Body of pancreas (tissue), 4 donors: ENCODE measurements at regions not wholly inside any gene's neighbourhood (a gene's known extent, or its start where the extent isn't known, plus 50 kb on each side); places are given as distances from the start of the nearest gene placed in this dataset.

Experiments used
- POLR2A ChIP-seq, 3 donors: fragments of 450-650 bp; IDR thresholded peaks; one replicate each; pipeline ENCODE4 v1.6.1; 2016; ENCODE audit warnings: antibody characterized with exemption in 3 of 3, mild to moderate bottlenecking in 2 of 3
- TF ChIP-seq, protein P1 (sequence below), 7 experiments: fragments of 450-650 bp in 4 of 7; fragments of 200-600 bp in 3 of 7; sonication (generic) in 3 of 7; IDR thresholded peaks; one replicate each; pipeline ENCODE4 v1.5.1; 2016 to 2019; ENCODE audit warnings: antibody characterized with exemption in 7 of 7

DNA sequence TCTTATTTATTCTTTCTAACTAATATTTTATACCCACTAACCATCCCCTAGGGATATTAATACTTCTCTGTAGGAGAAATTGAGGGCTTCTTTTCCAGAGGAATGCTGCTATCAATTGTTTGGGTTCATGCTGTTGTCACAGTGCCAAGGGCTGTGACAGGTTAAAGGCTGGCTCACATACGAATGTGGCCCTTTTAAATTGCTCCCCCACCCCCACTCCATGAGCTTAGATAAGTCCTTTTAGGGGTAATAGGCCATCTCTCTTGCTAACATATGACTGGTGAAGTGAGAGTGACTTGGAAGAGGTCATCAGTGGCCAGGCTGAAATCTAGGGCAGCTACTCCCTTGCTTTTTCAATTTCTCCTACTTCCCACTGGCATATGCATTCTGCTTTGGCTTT, 121.9 kb upstream of the DPH6 start:
- TF ChIP-seq POLR2A (IDR thresholded peaks at IDR 0.05), result no peak
- TF ChIP-seq, protein P1, sequence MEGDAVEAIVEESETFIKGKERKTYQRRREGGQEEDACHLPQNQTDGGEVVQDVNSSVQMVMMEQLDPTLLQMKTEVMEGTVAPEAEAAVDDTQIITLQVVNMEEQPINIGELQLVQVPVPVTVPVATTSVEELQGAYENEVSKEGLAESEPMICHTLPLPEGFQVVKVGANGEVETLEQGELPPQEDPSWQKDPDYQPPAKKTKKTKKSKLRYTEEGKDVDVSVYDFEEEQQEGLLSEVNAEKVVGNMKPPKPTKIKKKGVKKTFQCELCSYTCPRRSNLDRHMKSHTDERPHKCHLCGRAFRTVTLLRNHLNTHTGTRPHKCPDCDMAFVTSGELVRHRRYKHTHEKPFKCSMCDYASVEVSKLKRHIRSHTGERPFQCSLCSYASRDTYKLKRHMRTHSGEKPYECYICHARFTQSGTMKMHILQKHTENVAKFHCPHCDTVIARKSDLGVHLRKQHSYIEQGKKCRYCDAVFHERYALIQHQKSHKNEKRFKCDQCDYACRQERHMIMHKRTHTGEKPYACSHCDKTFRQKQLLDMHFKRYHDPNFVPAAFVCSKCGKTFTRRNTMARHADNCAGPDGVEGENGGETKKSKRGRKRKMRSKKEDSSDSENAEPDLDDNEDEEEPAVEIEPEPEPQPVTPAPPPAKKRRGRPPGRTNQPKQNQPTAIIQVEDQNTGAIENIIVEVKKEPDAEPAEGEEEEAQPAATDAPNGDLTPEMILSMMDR (IDR thresholded peaks at IDR 0.05), result no peak
